Panc1 (cell line): ENCODE measurements at regions not wholly inside any gene's neighbourhood (a gene's known extent, or its start where the extent isn't known, plus 50 kb on each side); places are given as distances from the start of the nearest gene placed in this dataset.

Experiments used
- ATAC-seq: fragments of 200-7000 bp; cut with Tn5 transposase; 2 replicates; pipeline ENCODE4 v1.9.1; 2020; ENCODE audit warnings: mild to moderate bottlenecking, moderate library complexity
- BruUV-seq: library from RNA; stranded (reverse); fragments of 400-500 nt; replicated peaks from 2 replicates; lab custom pipeline; 2021; lab: Mats Ljungman, UMichigan
- CTCF ChIA-PET: fragments of 300-600 bp; sonication (Branson Sonifier 250); formaldehyde crosslinking; loops from one replicate; lab custom pipeline; 2022; ENCODE audit warnings: antibody characterized with exemption; lab: Charles Lee
- POLR2A ChIA-PET: fragments of 300-600 bp; sonication (Branson Sonifier 250); formaldehyde crosslinking; loops from one replicate; lab custom pipeline; 2022; ENCODE audit warnings: antibody characterized with exemption; lab: Charles Lee
- DNase-seq: peaks from one replicate; pipeline ENCODE4 v3.0.0-alpha.2; 2010; ENCODE audit warnings: low read depth, low spot score
- H3K27ac ChIP-seq: 2 replicates; pipeline ENCODE4 v1.5.1; 2011; ENCODE audit warnings: mild to moderate bottlenecking, low read length, inconsistent platforms
- H3K27me3 ChIP-seq: fragments of 200-500 bp; sonication (Bioruptor generic); 2 replicates; pipeline ENCODE4 v1.6.0; 2014; ENCODE audit warnings: low read length, inconsistent platforms; ENCODE audit not compliant: control insufficient read depth, insufficient read depth
- H3K36me3 ChIP-seq: fragments of 200-500 bp; sonication (Bioruptor generic); 2 replicates; pipeline ENCODE4 v1.5.1; 2014; ENCODE audit warnings: inconsistent platforms, mild to moderate bottlenecking, low read length, moderate library complexity; ENCODE audit not compliant: control insufficient read depth, insufficient read depth
- H3K4me1 ChIP-seq: 2 replicates; pipeline ENCODE4 v1.5.1; 2011; ENCODE audit warnings: inconsistent platforms, mild to moderate bottlenecking, low read length, moderate library complexity; ENCODE audit not compliant: control insufficient read depth, insufficient read depth
- H3K4me3 ChIP-seq, 2 experiments: 2 replicates each; pipeline ENCODE4 v1.5.1; 2011 to 2012; ENCODE audit warnings: low read depth in 2 of 2, low read length in 2 of 2, mild to moderate bottlenecking in 2 of 2, inconsistent platforms in 1 of 2, moderate library complexity in 1 of 2
- H3K9me3 ChIP-seq: fragments of 200-500 bp; sonication (Bioruptor generic); 2 replicates; pipeline ENCODE4 v1.5.1; 2014; ENCODE audit warnings: low read depth, mild to moderate bottlenecking, inconsistent platforms, low read length, moderate library complexity; ENCODE audit not compliant: control insufficient read depth, insufficient read depth
- CTCF ChIP-seq: fragments of 450-650 bp; IDR thresholded peaks from 2 replicates; pipeline ENCODE4 v1.5.1; 2017; ENCODE audit warnings: mild to moderate bottlenecking
- POLR2AphosphoS5 ChIP-seq: IDR thresholded peaks from 2 replicates; pipeline ENCODE4 v1.6.1; 2012; ENCODE audit warnings: mild to moderate bottlenecking, low read depth, low read length, moderate library complexity
- SIN3A ChIP-seq: IDR thresholded peaks from 2 replicates; pipeline ENCODE4 v1.6.1; 2012; ENCODE audit warnings: low read depth, mild to moderate bottlenecking, low read length, moderate library complexity, borderline replicate concordance; ENCODE audit not compliant: insufficient read depth
- TCF7L2 ChIP-seq: IDR thresholded peaks from 2 replicates; pipeline ENCODE4 v1.6.1; 2011; ENCODE audit warnings: mild to moderate bottlenecking, low read depth, low read length, inconsistent platforms
- in situ Hi-C: cut with HindIII; loops from 2 replicates; pipeline ENCODE4 v1.10.0; 2016; ENCODE audit warnings: low sequenced_read_pairs, low pct_unique_long_range_greater_than_20kb
- intact Hi-C: fragments of 100-400 bp; cut with micrococcal nuclease; formaldehyde crosslinking; loops from one replicate; pipeline ENCODE4 v1.10.0; 2022; ENCODE audit not compliant: unreplicated experiment
- TF ChIP-seq, protein P1 (sequence below), 2 experiments: IDR thresholded peaks; 2 replicates each; pipeline ENCODE4 v1.6.1; 2011 to 2012; ENCODE audit warnings: low read depth in 2 of 2, control low read depth in 1 of 2, low read length in 1 of 2, mild to moderate bottlenecking in 1 of 2, moderate library complexity in 1 of 2; ENCODE audit not compliant: insufficient read depth in 1 of 2

DNA sequence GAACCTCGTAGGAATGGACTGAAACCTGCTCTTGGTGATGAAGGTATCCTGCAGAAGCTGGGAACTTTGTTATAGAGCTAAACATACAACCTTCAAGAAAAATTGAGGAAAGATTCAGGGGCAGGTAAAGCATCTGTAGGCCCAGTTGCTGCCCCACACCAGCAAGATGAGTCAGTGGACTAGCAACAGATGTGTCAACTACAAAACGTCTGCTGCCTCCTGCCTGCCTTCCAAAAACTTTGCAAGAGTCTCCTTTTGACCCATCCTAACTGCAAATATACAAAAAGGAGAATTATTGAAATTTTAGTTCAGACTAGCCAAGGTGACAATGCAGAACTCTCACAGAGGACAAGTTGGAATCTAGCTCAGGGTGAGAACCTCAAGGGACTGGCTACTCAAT is 60.9 kb upstream of the TMTC1 start:
- intact Hi-C loops = no loop called here
- H3K4me3 ChIP-seq = no peak overlapping the region
- ChIA-PET POLR2A (no interaction called here), CTCF (no interaction called here)
- in situ Hi-C loops = no loop called here
- no peak for TF ChIP-seq CTCF
- DNase-seq (no peak), ATAC-seq (no peak)
- no TSS peak for BruUV-seq
- H3K36me3 ChIP-seq = no peaks in the 10 kb centered on the region
- no peaks in the 10 kb centered on the region for H3K9me3 ChIP-seq
- H3K4me1 ChIP-seq = no peaks in the 10 kb centered on the region
- no peaks in the 10 kb centered on the region for H3K27me3 ChIP-seq
- no peak overlapping the region for H3K27ac ChIP-seq

DNA sequence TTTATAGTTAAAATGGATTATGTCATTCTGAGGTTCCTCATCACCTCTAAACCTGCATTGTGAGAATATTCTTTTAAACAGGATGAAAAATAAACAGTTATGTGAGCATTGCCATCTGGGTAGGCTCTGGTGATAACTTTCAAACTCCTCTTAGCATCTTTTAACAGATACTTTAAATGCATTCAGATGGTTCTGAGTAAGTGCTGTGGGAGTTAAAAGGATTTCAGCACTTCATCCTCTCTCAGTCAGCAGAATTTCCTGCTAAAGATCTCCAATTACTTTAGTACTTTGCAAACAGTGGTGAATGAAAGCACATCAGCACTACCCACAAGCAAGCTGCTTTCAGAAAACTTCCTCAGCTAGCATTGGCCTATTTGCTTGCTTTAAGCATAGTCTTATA is 59.3 kb upstream of the TMTC1 start:
- H3K27me3 ChIP-seq = no peaks in the 10 kb centered on the region
- no peaks in the 10 kb centered on the region for H3K4me1 ChIP-seq
- BruUV-seq = no TSS peak
- ChIA-PET CTCF (no interaction called here), POLR2A (no interaction called here)
- no peaks in the 10 kb centered on the region for H3K36me3 ChIP-seq
- intact Hi-C loops = no loop called here
- H3K4me3 ChIP-seq = no peak overlapping the region
- no peak for TF ChIP-seq POLR2AphosphoS5
- TF ChIP-seq, protein P1, sequence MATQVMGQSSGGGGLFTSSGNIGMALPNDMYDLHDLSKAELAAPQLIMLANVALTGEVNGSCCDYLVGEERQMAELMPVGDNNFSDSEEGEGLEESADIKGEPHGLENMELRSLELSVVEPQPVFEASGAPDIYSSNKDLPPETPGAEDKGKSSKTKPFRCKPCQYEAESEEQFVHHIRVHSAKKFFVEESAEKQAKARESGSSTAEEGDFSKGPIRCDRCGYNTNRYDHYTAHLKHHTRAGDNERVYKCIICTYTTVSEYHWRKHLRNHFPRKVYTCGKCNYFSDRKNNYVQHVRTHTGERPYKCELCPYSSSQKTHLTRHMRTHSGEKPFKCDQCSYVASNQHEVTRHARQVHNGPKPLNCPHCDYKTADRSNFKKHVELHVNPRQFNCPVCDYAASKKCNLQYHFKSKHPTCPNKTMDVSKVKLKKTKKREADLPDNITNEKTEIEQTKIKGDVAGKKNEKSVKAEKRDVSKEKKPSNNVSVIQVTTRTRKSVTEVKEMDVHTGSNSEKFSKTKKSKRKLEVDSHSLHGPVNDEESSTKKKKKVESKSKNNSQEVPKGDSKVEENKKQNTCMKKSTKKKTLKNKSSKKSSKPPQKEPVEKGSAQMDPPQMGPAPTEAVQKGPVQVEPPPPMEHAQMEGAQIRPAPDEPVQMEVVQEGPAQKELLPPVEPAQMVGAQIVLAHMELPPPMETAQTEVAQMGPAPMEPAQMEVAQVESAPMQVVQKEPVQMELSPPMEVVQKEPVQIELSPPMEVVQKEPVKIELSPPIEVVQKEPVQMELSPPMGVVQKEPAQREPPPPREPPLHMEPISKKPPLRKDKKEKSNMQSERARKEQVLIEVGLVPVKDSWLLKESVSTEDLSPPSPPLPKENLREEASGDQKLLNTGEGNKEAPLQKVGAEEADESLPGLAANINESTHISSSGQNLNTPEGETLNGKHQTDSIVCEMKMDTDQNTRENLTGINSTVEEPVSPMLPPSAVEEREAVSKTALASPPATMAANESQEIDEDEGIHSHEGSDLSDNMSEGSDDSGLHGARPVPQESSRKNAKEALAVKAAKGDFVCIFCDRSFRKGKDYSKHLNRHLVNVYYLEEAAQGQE (IDR thresholded peaks at IDR 0.05; ENCODE audit: insufficient read depth in 1 of 2, low read depth in 2 of 2, low read length in 1 of 2) = no peak
- ATAC-seq = no peak
- DNase-seq = no peak
- no peaks in the 10 kb centered on the region for H3K9me3 ChIP-seq
- no peak overlapping the region for H3K27ac ChIP-seq
- in situ Hi-C loops = no loop called here

- intact Hi-C loops = no loop called here
- no peak for ATAC-seq
- POLR2A ChIA-PET = no interaction called here
- Histone ChIP-seq H3K36me3 (no peaks in the 10 kb centered on the region), H3K27ac (no peak overlapping the region), H3K27me3 (no peaks in the 10 kb centered on the region), H3K9me3 (no peaks in the 10 kb centered on the region), H3K4me3 (no peak overlapping the region), H3K4me1 (no peaks in the 10 kb centered on the region)
- TF ChIP-seq TCF7L2 = no peak
- no peak for TF ChIP-seq SIN3A
- TF ChIP-seq, protein P1 (IDR thresholded peaks at IDR 0.05; ENCODE audit: insufficient read depth in 1 of 2, low read depth in 2 of 2, low read length in 1 of 2) = no peak
- TF ChIP-seq CTCF = no peak
- TF ChIP-seq POLR2AphosphoS5 = no peak
- DNase-seq = no peak
- in situ Hi-C loops = no loop called here
- no TSS peak for BruUV-seq
- CTCF ChIA-PET = no interaction called here
Measured at GRCh38 chr12:29838768-29839167, 55.0 kb upstream of the TMTC1 start.
